DND-41 (cell line): ENCODE measurements at regions not wholly inside any gene's neighbourhood (a gene's known extent, or its start where the extent isn't known, plus 50 kb on each side); places are given as distances from the start of the nearest gene placed in this dataset.

Experiments
- ATAC-seq: fragments of 200-7000 bp; cut with Tn5 transposase; 3 replicates; pipeline ENCODE4 v1.9.1; 2021; ENCODE audit warnings: low read depth; ENCODE audit not compliant: insufficient read depth
- DNase-seq: peaks from one replicate; pipeline ENCODE4 v3.0.0-alpha.2; 2020
- H2AFZ ChIP-seq: 2 replicates; pipeline ENCODE4 v1.6.0; 2012; ENCODE audit warnings: low read depth, low read length
- H3K27ac ChIP-seq: 2 replicates; pipeline ENCODE4 v1.5.1; 2012; ENCODE audit warnings: low read length, inconsistent platforms
- H3K27me3 ChIP-seq: fragments of 200-600 bp; sonication (generic); 2 replicates; pipeline ENCODE4 v1.6.0; 2012; ENCODE audit warnings: low read length, mild to moderate bottlenecking, inconsistent platforms; ENCODE audit not compliant: insufficient read depth, poor library complexity
- H3K36me3 ChIP-seq: 2 replicates; pipeline ENCODE4 v1.5.1; 2012; ENCODE audit warnings: low read length, inconsistent platforms; ENCODE audit not compliant: insufficient read depth
- H3K4me1 ChIP-seq: 2 replicates; pipeline ENCODE4 v1.5.1; 2012; ENCODE audit warnings: mild to moderate bottlenecking, low read length; ENCODE audit not compliant: insufficient read depth
- H3K4me2 ChIP-seq: 2 replicates; pipeline ENCODE4 v1.6.0; 2012; ENCODE audit warnings: mild to moderate bottlenecking, moderate library complexity, low read length, inconsistent platforms; ENCODE audit not compliant: insufficient read depth
- H3K4me3 ChIP-seq, 2 experiments: fragments of 200-600 bp in 1 of 2; shearing (Covaris generic) in 1 of 2; 2 replicates each; pipeline ENCODE4 v1.5.1; 2012 to 2016; ENCODE audit warnings: inconsistent platforms in 2 of 2, low read length in 2 of 2, mild to moderate bottlenecking in 2 of 2, low read depth in 1 of 2, moderate library complexity in 1 of 2
- H3K79me2 ChIP-seq: 2 replicates; pipeline ENCODE4 v1.6.0; 2012; ENCODE audit warnings: low read length, inconsistent platforms; ENCODE audit not compliant: insufficient read depth
- H3K9ac ChIP-seq: 2 replicates; pipeline ENCODE4 v1.6.0; 2012; ENCODE audit warnings: low read depth, mild to moderate bottlenecking, inconsistent platforms, low read length, moderate library complexity
- H3K9me3 ChIP-seq: 2 replicates; pipeline ENCODE4 v1.5.1; 2012; ENCODE audit warnings: low read length, moderate library complexity, mild to moderate bottlenecking, inconsistent platforms; ENCODE audit not compliant: insufficient read depth, severe bottlenecking
- H4K20me1 ChIP-seq: 2 replicates; pipeline ENCODE4 v1.6.0; 2012; ENCODE audit warnings: low read length; ENCODE audit not compliant: insufficient read depth
- CTCF ChIP-seq: IDR thresholded peaks from 2 replicates; pipeline ENCODE4 v1.5.1; 2012; ENCODE audit warnings: borderline replicate concordance, low read length, moderate library complexity, mild to moderate bottlenecking; ENCODE audit not compliant: poor library complexity, severe bottlenecking; ENCODE audit errors: extremely low read depth
- EZH2 ChIP-seq: IDR thresholded peaks from 3 replicates; pipeline ENCODE4 v1.6.1; 2012; ENCODE audit warnings: borderline replicate concordance, low read depth, mild to moderate bottlenecking, moderate library complexity, low read length, inconsistent platforms; ENCODE audit not compliant: severe bottlenecking

- H4K20me1 ChIP-seq = no peaks in the 10 kb centered on the region
- H3K4me3 ChIP-seq = no peak overlapping the region
- H3K4me2 ChIP-seq = no peak overlapping the region
- H3K27ac ChIP-seq = no peak overlapping the region
- H3K79me2 ChIP-seq = no peaks in the 10 kb centered on the region
- H3K36me3 ChIP-seq = no peaks in the 10 kb centered on the region
- DNase-seq (no peak), ATAC-seq (no peak)
- TF ChIP-seq CTCF = no peak
- no peak for TF ChIP-seq EZH2
- peaks cover 4% of the 10 kb centered on the region for H3K9me3 ChIP-seq
- no peaks in the 10 kb centered on the region for H3K4me1 ChIP-seq
- H3K27me3 ChIP-seq = no peaks in the 10 kb centered on the region
- no peak overlapping the region for H2AFZ ChIP-seq
- H3K9ac ChIP-seq = no peak overlapping the region
Observed at GRCh38 chr1:80251591-80251990, 1245.1 kb upstream of the ADGRL4 start.

- H3K9ac ChIP-seq = no peak overlapping the region
- H2AFZ ChIP-seq = no peak overlapping the region
- no peaks in the 10 kb centered on the region for H3K4me1 ChIP-seq
- H3K27me3 ChIP-seq = no peaks in the 10 kb centered on the region
- no peaks in the 10 kb centered on the region for H3K79me2 ChIP-seq
- peaks cover 4% of the 10 kb centered on the region for H3K9me3 ChIP-seq
- no peak overlapping the region for H3K4me3 ChIP-seq
- no peak overlapping the region for H3K27ac ChIP-seq
- no peaks in the 10 kb centered on the region for H4K20me1 ChIP-seq
- TF ChIP-seq EZH2 = no peak
- no peak for TF ChIP-seq CTCF
- no peak overlapping the region for H3K4me2 ChIP-seq
- DNase-seq (no peak), ATAC-seq (no peak)
- H3K36me3 ChIP-seq = no peaks in the 10 kb centered on the region
Observed at GRCh38 chr1:80251171-80251570, 1244.6 kb upstream of the ADGRL4 start.

- H3K9me3 ChIP-seq = peaks cover 4% of the 10 kb centered on the region
- H3K27me3 ChIP-seq = no peaks in the 10 kb centered on the region
- no peaks in the 10 kb centered on the region for H3K4me1 ChIP-seq
- H2AFZ ChIP-seq = no peak overlapping the region
- DNase-seq = no peak
- ATAC-seq = no peak
- TF ChIP-seq EZH2 (no peak), CTCF (no peak)
- no peak overlapping the region for H3K4me3 ChIP-seq
- H3K9ac ChIP-seq = no peak overlapping the region
- no peaks in the 10 kb centered on the region for H3K36me3 ChIP-seq
- H3K4me2 ChIP-seq = no peak overlapping the region
- no peaks in the 10 kb centered on the region for H4K20me1 ChIP-seq
- H3K27ac ChIP-seq = no peak overlapping the region
- no peaks in the 10 kb centered on the region for H3K79me2 ChIP-seq
Observed at GRCh38 chr1:80250573-80251168, 1244.1 kb upstream of the ADGRL4 start.
